OCI-LY1 (cell line): ENCODE measurements at regions not wholly inside any gene's neighbourhood (a gene's known extent, or its start where the extent isn't known, plus 50 kb on each side); places are given as distances from the start of the nearest gene placed in this dataset.

Source experiments
- H2AFZ ChIP-seq: fragments of 200-600 bp; sonication (generic), shearing (Covaris generic); 2 replicates; pipeline ENCODE4 v1.6.0; 2014; ENCODE audit warnings: antibody characterized with exemption, mild to moderate bottlenecking, low read length
- H3F3A ChIP-seq: fragments of 200-600 bp; sonication (generic), shearing (Covaris generic); 2 replicates; pipeline ENCODE4 v1.6.0; 2014; ENCODE audit warnings: mild to moderate bottlenecking, antibody characterized with exemption, low read length, moderate library complexity; ENCODE audit not compliant: insufficient read depth
- H3K27ac ChIP-seq: fragments of 200-600 bp; sonication (generic); 2 replicates; pipeline ENCODE4 v1.5.1; 2014; ENCODE audit warnings: low read length, mixed run types, mild to moderate bottlenecking, low read depth; ENCODE audit not compliant: poor library complexity, severe bottlenecking
- H3K27me3 ChIP-seq: fragments of 200-600 bp; sonication (generic); 2 replicates; pipeline ENCODE4 v1.6.0; 2014; ENCODE audit warnings: antibody characterized with exemption, mild to moderate bottlenecking, low read length, moderate library complexity; ENCODE audit not compliant: insufficient read depth
- H3K36me3 ChIP-seq: fragments of 200-600 bp; sonication (generic); 2 replicates; pipeline ENCODE4 v1.6.1; 2014; ENCODE audit warnings: mild to moderate bottlenecking, antibody characterized with exemption, low read length, moderate library complexity, mixed read lengths; ENCODE audit not compliant: insufficient read depth
- H3K4me1 ChIP-seq: fragments of 200-600 bp; sonication (generic); 2 replicates; pipeline ENCODE4 v1.5.1; 2014; ENCODE audit warnings: mild to moderate bottlenecking, low read length, moderate library complexity; ENCODE audit not compliant: insufficient read depth, severe bottlenecking
- H3K4me2 ChIP-seq: fragments of 200-600 bp; sonication (generic), shearing (Covaris generic); 2 replicates; pipeline ENCODE4 v1.6.1; 2014; ENCODE audit warnings: low read length
- H3K4me3 ChIP-seq: fragments of 200-600 bp; sonication (generic); 2 replicates; pipeline ENCODE4 v1.5.1; 2014; ENCODE audit warnings: low read length, low read depth, mild to moderate bottlenecking, mixed read lengths; ENCODE audit not compliant: poor library complexity, severe bottlenecking
- H3K79me2 ChIP-seq: fragments of 200-600 bp; shearing (Covaris generic); 2 replicates; pipeline ENCODE4 v1.6.1; 2016; ENCODE audit warnings: mixed run types, low read length, mixed read lengths; ENCODE audit not compliant: insufficient read depth
- H3K9ac ChIP-seq: fragments of 200-600 bp; sonication (generic), shearing (Covaris generic); 2 replicates; pipeline ENCODE4 v1.6.1; 2014; ENCODE audit warnings: mild to moderate bottlenecking, low read length, mixed read lengths
- H3K9me2 ChIP-seq: fragments of 200-600 bp; sonication (generic), shearing (Covaris generic); 2 replicates; pipeline ENCODE4 v1.6.1; 2014; ENCODE audit warnings: low read depth, mild to moderate bottlenecking, low read length, mixed read lengths
- H3K9me3 ChIP-seq: fragments of 200-600 bp; shearing (Covaris generic); 2 replicates; pipeline ENCODE4 v1.6.1; 2014; ENCODE audit warnings: low read length, mixed read lengths
- H4K20me1 ChIP-seq: fragments of 200-600 bp; sonication (generic), shearing (Covaris generic); 2 replicates; pipeline ENCODE4 v1.6.0; 2016; ENCODE audit warnings: mild to moderate bottlenecking, low read length; ENCODE audit not compliant: insufficient read depth
- CTCF ChIP-seq: fragments of 200-600 bp; sonication (generic), shearing (Covaris generic); IDR thresholded peaks from 2 replicates; pipeline ENCODE4 v1.5.1; 2017; ENCODE audit warnings: mild to moderate bottlenecking, antibody characterized with exemption, low read length, moderate library complexity, mixed read lengths
- EZH2 ChIP-seq: fragments of 200-600 bp; sonication (generic), shearing (Covaris generic); IDR thresholded peaks from 2 replicates; pipeline ENCODE4 v1.8.0; 2017; ENCODE audit warnings: borderline replicate concordance, mixed run types, mild to moderate bottlenecking, antibody characterized with exemption, low read length, moderate library complexity, mixed read lengths

DNA sequence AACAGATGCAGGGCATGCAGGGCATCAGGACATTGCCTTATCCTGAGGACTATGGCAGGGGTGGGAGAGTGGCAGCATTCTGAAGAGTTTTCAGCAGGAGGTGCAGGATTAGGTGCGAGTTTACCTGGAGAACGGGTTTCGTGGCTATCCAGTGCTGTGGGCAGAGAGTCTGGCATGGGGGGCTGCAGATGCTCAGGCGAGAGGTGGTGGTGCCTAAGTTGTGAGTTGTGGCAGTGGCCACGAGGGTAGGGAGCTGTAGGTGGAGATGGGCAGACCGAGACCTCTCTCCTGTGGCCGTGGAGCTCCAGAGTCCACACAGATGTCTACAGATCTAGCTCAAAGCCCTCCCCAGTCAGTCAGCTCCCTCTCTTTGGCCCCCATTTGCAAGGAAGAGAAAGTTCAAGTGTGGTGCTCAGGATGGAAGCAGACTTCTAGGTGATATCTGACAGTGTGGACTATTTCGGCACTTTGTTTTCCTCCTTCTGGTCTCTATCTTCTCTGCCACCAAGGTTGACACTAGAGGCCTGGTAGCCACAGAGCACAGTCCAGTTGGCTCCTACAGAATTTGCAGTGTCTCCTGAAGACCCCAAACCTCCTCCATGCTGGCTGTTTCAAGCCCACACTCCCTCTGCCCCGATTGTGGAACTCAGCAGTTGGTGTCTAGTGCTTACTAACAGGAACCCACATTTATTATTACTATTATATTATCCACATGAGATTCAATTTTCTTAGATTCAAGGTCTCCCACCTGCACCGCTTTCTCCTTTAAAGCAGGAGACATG is 955.7 kb upstream of the ZNF722 start:
- no peaks in the 10 kb centered on the region for H3K27me3 ChIP-seq
- H3K9me3 ChIP-seq, result no peaks in the 10 kb centered on the region
- H3F3A ChIP-seq, result no peaks in the 10 kb centered on the region
- TF ChIP-seq EZH2 (no peak), CTCF (no peak)
- no peak overlapping the region for H3K9ac ChIP-seq
- H3K4me1 ChIP-seq, result no peaks in the 10 kb centered on the region
- H3K36me3 ChIP-seq, result no peaks in the 10 kb centered on the region
- H3K9me2 ChIP-seq, result no peaks in the 10 kb centered on the region
- H4K20me1 ChIP-seq, result no peaks in the 10 kb centered on the region
- H3K4me3 ChIP-seq, result no peak overlapping the region
- H3K27ac ChIP-seq, result no peak overlapping the region
- no peak overlapping the region for H3K4me2 ChIP-seq
- no peaks in the 10 kb centered on the region for H3K79me2 ChIP-seq
- no peak overlapping the region for H2AFZ ChIP-seq

DNA sequence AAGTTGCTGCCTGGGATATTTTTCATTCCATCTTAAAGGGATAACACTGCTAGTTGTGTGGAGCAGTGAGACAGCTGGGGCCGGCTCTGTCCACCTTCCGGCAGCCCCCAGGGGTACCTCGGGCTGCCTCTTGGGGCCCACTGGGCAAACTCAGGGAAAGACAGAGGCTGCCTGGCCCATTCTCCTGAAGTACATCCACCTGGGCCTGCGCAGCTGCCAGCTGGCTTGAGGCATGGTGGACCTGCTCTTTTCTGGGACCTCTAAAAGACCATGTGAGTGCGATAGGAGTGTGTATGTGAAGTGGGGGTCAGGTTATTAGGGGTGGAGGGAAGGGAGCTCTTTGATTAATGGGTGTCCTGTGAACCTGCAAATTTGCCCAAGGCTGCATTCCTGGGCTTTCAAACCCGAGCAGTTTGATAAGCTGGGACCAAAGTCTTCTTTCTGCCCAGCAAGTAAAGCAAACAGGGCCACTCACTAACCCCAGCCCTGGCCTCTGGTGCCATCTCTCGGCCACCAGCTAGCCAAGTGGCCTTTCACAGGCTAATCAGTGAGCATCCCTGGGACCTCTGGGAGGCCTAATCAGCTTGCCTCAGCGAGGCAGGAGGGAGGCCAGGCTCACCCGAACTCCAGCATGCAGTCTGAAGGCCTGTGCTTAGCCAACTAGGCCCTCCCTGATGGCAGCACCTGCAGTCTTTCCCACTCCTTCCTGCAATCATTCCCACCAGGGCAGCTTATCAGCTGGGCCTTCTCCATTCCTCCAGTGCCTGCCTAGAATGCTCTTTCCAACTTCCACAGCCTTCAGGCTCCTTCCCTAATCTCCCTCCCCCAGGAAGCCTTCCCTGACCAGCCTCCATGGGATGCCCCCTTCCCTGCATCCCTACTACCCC is 954.7 kb upstream of the ZNF722 start:
- H3K36me3 ChIP-seq, result no peaks in the 10 kb centered on the region
- no peaks in the 10 kb centered on the region for H3F3A ChIP-seq
- no peaks in the 10 kb centered on the region for H3K4me1 ChIP-seq
- H3K4me3 ChIP-seq, result no peak overlapping the region
- TF ChIP-seq EZH2 (no peak), CTCF (no peak)
- no peak overlapping the region for H3K9ac ChIP-seq
- H3K9me3 ChIP-seq, result no peaks in the 10 kb centered on the region
- H2AFZ ChIP-seq, result no peak overlapping the region
- H3K27me3 ChIP-seq, result no peaks in the 10 kb centered on the region
- H3K9me2 ChIP-seq, result no peaks in the 10 kb centered on the region
- no peaks in the 10 kb centered on the region for H4K20me1 ChIP-seq
- no peak overlapping the region for H3K4me2 ChIP-seq
- no peaks in the 10 kb centered on the region for H3K79me2 ChIP-seq
- no peak overlapping the region for H3K27ac ChIP-seq

DNA sequence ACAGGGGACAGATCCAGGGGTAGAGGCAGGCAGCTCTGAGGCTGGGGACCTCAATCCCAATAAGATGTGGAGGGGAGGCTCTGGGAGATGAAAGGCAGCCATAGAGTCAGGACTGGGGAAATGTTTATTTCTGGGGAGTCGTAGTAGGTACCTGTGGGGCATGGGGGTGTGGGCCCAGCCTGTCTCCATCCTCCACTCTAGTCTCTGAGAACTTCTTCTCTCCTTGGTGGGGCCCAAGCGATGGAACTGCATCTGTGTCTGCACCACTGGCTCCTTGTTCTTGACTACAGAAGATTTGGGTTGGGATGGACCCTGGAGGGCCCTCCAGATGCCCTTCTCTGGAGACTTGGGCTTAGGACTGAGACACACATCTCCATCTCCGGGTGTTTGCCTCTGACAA is 953.9 kb upstream of the ZNF722 start:
- Histone ChIP-seq H3K9me3 (no peaks in the 10 kb centered on the region), H3K27ac (no peak overlapping the region), H3K36me3 (no peaks in the 10 kb centered on the region), H4K20me1 (no peaks in the 10 kb centered on the region), H3K9me2 (no peaks in the 10 kb centered on the region), H3F3A (no peaks in the 10 kb centered on the region), H2AFZ (no peak overlapping the region), H3K9ac (no peak overlapping the region), H3K4me1 (no peaks in the 10 kb centered on the region), H3K27me3 (no peaks in the 10 kb centered on the region), H3K4me2 (no peak overlapping the region), H3K79me2 (no peaks in the 10 kb centered on the region), H3K4me3 (no peak overlapping the region)
- TF ChIP-seq EZH2, result no peak
- TF ChIP-seq CTCF, result no peak
